ENCODE measurements at regions not wholly inside any gene's neighbourhood (a gene's known extent, or its start where the extent isn't known, plus 50 kb on each side); places are given as distances from the start of the nearest gene placed in this dataset.
A peak's percentile ranks its signal among the peaks of the same experiment; 100 is the strongest.
"Not testable (repeated sequence)": the region's sequence is repeated elsewhere in the genome, so short reads cannot be mapped to it uniquely, and the experiment has no call there.

- DNase-seq, result no peak
Observed at GRCh38 chr10:3658766-3659165, 126.2 kb downstream of the KLF6 start.

DNA sequence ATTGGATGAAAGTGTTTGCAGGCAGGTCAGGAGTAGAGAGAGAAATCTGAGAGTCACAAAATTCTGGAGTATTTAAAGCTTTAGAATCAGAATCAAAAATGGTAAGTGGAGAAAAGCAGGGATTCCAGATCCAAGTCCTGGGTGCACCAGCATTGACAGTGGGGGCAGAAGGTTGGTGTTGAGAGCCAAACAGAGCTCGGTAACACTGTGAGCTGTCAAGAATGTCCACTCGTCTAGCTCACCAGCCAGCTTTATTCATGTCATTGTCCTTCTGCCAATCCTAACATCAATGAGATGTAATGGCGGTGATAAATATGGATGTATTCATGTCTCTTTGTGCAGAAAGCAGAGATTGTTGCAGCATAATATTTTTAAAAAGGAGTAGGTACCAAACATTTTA, 128.8 kb downstream of the KLF6 start:
- no peak for DNase-seq

DNA sequence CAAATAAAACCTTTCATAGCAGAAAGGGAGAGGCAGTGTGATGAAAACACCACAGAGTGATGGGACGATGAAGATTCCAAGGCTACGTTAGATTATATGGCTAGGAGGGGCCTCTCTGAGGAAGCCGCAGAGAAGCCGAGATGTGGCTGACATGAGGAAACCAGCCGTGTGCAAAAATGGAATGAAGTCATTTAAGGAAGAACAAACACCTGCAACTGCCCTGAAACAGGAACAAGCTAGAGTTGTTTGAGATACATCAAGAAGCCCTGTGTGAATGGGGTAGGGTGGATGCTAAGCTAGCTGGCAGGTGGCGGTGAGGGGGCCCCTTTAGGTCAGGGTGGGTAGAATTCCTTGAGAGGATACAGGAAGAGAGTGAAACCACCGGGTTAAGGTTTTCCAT, 129.5 kb downstream of the KLF6 start:
- DNase-seq, result no peak

DNA sequence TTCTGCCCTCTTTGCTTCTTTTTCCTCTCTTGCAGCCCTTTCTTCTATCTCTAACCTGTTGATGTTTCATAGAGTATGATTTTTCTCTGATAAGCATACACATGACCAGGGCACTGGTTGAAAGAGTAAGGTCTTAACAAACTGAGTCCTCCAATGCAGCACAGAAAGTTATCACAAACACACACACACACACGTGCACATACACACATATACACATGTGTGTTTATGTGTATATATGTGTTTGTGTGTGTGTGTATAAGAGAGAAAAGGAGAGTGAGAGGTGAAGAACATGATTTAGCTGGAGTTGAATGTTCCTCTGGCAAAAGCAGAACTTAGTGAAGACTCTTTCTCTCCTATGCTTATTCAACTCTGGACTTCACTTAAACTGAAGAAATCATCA, 130.0 kb downstream of the KLF6 start:
- DNase-seq, result no peak

GRCh38 chr10:3654496-3654895, 130.5 kb downstream of the KLF6 start:
- no peak for DNase-seq

GRCh38 chr10:3653303-3653702, 131.7 kb downstream of the KLF6 start:
- DNase-seq, result not testable (repeated sequence)

- no peak for DNase-seq
Observed at GRCh38 chr10:3652886-3653285, 132.1 kb downstream of the KLF6 start.

GRCh38 chr10:3651969-3652653, 132.9 kb downstream of the KLF6 start:
- DNase-seq, result no peak

- DNase-seq, result no peak
Observed at GRCh38 chr10:3648576-3648975, 136.4 kb downstream of the KLF6 start.

- no peak for DNase-seq
Observed at GRCh38 chr10:3648170-3648569, 136.8 kb downstream of the KLF6 start.

DNA sequence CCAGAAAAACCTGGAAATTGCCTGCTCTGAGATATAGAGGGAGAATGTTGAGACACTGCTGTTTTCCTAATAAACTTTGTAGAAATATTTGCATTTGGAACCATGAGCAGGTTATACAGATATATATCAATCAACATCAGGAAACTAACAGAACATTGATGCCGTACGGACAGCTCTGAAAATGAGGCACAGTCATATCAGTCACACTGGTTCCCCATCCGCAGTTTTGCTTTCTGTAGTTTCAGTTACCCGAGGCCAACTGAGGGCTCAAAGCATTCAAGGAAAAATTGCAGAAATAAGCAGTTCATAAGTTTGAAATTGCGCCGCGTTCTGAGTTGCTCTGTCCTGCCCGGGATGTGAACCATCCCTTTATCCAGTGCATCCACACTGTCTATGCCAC, 137.9 kb downstream of the KLF6 start:
- no peak for DNase-seq

GRCh38 chr10:3645406-3645805, 139.6 kb downstream of the KLF6 start:
- DNase-seq, result no peak

DNA sequence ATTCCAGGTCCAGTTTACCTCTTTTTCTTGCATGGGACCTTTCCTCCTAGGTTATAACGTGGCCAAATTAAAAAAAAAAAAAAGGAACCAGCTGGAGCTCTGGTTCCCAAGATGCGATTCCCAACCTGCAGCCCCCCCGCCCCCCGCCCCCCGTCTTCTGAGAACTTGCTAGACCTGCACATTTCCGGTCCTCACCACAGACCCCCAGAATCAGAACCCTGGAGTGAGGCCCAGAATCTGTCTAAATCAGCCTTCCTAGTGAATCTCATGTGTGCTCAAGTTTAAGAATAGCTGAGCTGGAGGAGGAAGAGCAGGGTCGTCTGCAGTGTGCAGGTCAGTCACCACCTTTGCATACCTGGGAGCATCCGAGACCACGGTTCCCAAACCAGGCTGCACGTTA, 144.2 kb downstream of the KLF6 start:
- no peak for DNase-seq

DNA sequence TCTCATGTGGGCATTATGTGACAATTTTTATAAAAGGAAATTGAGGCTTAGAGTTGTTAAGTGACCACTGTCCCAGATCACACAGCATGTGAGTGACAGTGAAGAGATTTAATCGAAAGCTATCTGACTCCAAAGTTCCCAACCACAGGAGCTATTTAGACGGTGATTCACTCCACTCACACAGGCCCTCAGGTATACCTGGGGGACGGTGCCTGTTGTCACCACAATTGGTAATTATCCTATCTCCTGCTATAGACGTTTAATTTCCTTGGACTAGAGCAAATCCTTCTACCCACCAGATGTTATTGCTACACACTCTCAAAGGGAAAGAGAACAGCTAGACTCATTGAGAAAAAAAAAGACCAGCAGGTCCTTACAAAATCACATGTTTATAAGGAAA, 145.5 kb downstream of the KLF6 start:
- no peak for DNase-seq

GRCh38 chr10:3636356-3637181, 148.4 kb downstream of the KLF6 start:
- peak; percentile 75 to 84 for DNase-seq

- DNase-seq, result no peak
Observed at GRCh38 chr10:3635697-3636096, 149.3 kb downstream of the KLF6 start.

- no peak for DNase-seq
Observed at GRCh38 chr10:3635211-3635671, 149.8 kb downstream of the KLF6 start.

DNA sequence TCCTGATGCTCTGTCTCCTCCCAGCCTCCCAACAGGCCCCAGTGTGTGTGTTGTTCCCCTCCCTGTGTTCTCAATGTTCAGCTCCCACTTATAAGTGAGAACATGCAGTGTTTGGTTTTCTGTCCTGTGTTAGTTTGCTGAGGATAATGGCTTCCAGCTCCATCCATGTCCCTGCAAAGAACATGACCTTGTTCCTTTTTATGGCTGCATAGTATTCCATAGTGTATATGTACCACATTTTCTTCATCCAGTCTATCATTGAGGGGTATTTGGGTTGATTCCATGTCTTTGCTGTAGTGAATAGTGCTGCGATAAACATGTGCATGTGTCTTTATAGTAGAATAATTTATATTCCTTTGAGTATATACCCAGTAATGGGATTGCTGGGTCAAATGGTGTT, 150.4 kb downstream of the KLF6 start:
- DNase-seq, result not testable (repeated sequence)

DNA sequence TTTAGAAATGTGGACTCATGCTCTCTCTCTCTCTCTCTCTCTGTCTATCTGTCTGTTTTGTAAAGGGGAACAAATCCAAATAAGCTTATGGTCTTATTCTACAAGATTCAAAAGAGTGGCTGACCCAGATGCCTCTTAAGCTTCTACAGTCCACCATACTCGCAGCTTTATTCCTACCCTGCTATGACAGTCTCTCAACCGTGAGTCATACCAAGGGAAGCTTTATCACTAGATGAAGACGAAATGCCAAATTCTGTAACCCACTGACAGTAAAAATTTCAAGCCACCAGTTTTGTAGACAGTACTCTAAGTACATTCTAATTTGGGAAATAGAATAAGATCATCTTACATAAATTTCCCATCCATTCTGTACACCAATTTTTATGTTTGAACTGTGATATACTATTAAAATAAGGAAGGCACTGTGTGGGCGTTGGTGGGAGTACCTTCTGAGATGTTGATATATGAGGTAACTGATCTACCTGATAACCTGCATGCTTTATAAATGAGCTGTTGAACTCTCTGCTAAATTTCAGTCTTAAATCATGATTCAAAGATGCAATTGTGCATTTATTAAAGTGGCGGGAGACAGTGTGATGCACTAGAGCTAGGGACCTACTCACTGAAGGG, 153.2 kb downstream of the KLF6 start:
- DNase-seq, result no peak

DNA sequence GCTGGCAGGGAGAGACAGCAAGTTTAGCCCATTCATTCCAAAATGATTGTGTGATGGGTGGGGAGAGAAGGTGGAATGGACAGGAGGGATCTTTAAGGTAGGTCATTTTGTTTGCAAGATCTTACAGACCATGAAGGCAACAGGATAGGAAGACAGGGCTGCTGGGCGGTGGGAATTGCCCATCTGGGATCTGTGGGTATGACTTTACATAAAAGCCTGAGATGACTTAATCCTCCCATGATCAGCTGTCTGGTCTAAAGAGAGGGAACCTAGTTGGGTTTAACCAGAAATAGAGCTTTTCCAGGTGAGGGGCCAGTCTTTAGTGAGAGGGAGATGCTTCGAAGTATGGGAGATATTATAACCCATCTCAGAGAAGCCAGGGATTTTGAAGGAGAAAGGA, 153.7 kb downstream of the KLF6 start:
- DNase-seq, result no peak

DNA sequence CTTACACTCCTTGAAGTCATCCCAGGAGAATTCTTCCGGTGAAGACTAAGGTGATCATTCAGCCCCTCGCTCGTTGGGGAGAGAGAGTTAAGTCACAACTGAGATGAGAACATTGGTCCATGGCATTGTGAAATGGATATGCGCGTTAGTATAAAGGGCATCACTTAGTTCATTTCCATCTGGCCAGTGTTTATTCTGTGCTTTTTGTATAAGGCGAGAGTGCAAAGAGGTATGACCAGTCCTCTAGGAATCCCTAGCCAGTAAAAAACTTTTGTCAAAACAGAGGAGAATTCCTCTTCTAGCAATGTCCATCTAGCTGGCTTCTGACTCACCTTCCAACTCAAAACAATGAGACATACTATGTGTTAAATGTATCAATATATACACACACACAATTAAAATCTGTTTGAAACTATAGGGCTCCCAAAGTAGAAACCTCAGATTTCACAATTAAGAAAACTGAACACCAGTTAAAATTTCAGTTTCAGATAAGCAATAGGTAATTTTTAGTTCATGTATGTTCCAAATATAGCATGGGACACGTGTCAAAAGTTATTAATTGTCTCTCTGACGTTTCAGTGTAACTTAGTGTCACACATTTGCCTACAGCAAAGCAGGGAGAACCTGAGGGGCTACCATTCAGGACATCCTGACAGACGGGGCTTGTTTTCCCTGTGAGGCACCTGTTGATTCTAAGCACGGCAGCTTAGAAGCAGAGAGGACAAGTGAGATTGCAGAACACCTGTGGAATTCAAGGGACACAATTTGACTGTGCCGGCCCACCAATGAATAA, 158.9 kb downstream of the KLF6 start:
- DNase-seq, result no peak

GRCh38 chr10:3624367-3624766, 160.6 kb downstream of the KLF6 start:
- no peak for DNase-seq

DNA sequence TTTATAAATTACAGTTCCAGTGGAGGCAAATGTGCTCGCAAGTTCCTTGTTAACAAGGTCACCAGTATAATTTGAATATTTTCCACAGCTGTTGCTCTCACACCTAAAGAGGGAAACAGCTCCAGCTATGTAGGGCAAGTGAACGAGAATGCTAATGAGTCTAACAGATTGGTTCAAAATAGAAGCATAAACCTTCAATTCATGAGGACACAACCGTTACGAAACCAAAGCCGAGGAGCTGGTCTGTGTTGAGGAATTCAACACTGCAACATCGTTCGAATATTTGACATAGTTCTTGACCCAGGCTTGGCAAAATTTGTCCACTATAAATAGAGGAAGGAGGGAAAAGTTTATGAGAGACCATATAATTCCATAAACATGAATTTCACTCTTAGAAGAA, 161.3 kb downstream of the KLF6 start:
- no peak for DNase-seq
